ENCODE measurements at regions not wholly inside any gene's neighbourhood (a gene's known extent, or its start where the extent isn't known, plus 50 kb on each side); places are given as distances from the start of the nearest gene placed in this dataset.

- Mint-ChIP-seq H3K4me3 (no peak overlapping the region), H3K36me3 (ENCODE audit: low read depth) (no peaks in the 10 kb centered on the region), H3K27ac (no peak overlapping the region), H3K4me1 (ENCODE audit: low read depth) (no peaks in the 10 kb centered on the region), H3K27me3 (ENCODE audit: insufficient read depth) (no peaks in the 10 kb centered on the region), H3K9me3 (peaks cover 26% of the 10 kb centered on the region)
- intact Hi-C loops (cut with micrococcal nuclease) = no loop called here
- no peak for DNase-seq (ENCODE audit: low spot score)
Observed at GRCh38 chr13:111572956-111573761, 252.7 kb downstream of the TEX29 start.

- Mint-ChIP-seq H3K9me3 (peaks cover 24% of the 10 kb centered on the region), H3K27me3 (ENCODE audit: insufficient read depth) (no peaks in the 10 kb centered on the region), H3K4me1 (ENCODE audit: low read depth) (no peaks in the 10 kb centered on the region), H3K27ac (no peak overlapping the region), H3K4me3 (no peak overlapping the region), H3K36me3 (ENCODE audit: low read depth) (no peaks in the 10 kb centered on the region)
- intact Hi-C loops (cut with micrococcal nuclease) = no loop called here
- DNase-seq (ENCODE audit: low spot score) = no peak
Observed at GRCh38 chr13:111573801-111574200, 253.4 kb downstream of the TEX29 start.

GRCh38 chr13:111575276-111575675 is 254.8 kb downstream of the TEX29 start:
- peaks cover 17% of the 10 kb centered on the region for H3K9me3 Mint-ChIP-seq
- H3K27me3 Mint-ChIP-seq (ENCODE audit: insufficient read depth) = no peaks in the 10 kb centered on the region

GRCh38 chr13:111575719-111576118 is 255.3 kb downstream of the TEX29 start:
- Mint-ChIP-seq H3K9me3 (peaks cover 17% of the 10 kb centered on the region), H3K36me3 (ENCODE audit: low read depth) (no peaks in the 10 kb centered on the region), H3K4me3 (no peak overlapping the region), H3K27ac (no peak overlapping the region), H3K4me1 (ENCODE audit: low read depth) (no peaks in the 10 kb centered on the region), H3K27me3 (ENCODE audit: insufficient read depth) (no peaks in the 10 kb centered on the region)
- DNase-seq (ENCODE audit: low spot score) = no peak
- intact Hi-C loops (cut with micrococcal nuclease) = no loop called here

More at GRCh38 chr13:111575276-111575675, 254.8 kb downstream of the TEX29 start:
- Mint-ChIP-seq H3K27ac (no peak overlapping the region), H3K4me3 (no peak overlapping the region), H3K36me3 (ENCODE audit: low read depth) (no peaks in the 10 kb centered on the region), H3K4me1 (ENCODE audit: low read depth) (no peaks in the 10 kb centered on the region)
- DNase-seq (ENCODE audit: low spot score) = no peak
- intact Hi-C loops (cut with micrococcal nuclease) = no loop called here

- Mint-ChIP-seq H3K27ac (no peak overlapping the region), H3K27me3 (ENCODE audit: insufficient read depth) (no peaks in the 10 kb centered on the region), H3K4me3 (no peak overlapping the region), H3K4me1 (ENCODE audit: low read depth) (no peaks in the 10 kb centered on the region), H3K9me3 (peaks cover 17% of the 10 kb centered on the region), H3K36me3 (ENCODE audit: low read depth) (no peaks in the 10 kb centered on the region)
- no peak for DNase-seq (ENCODE audit: low spot score)
- intact Hi-C loops (cut with micrococcal nuclease) = no loop called here
Observed at GRCh38 chr13:111577208-111577828, 256.9 kb downstream of the TEX29 start.

GRCh38 chr13:111577956-111578605 is 257.6 kb downstream of the TEX29 start:
- no peak overlapping the region for H3K27ac Mint-ChIP-seq
- H3K27me3 Mint-ChIP-seq (ENCODE audit: insufficient read depth) = no peaks in the 10 kb centered on the region
- no peak overlapping the region for H3K4me3 Mint-ChIP-seq
- H3K4me1 Mint-ChIP-seq (ENCODE audit: low read depth) = no peaks in the 10 kb centered on the region
- peaks cover 17% of the 10 kb centered on the region for H3K9me3 Mint-ChIP-seq
- intact Hi-C loops (cut with micrococcal nuclease) = no loop called here
- no peak for DNase-seq (ENCODE audit: low spot score)
- H3K36me3 Mint-ChIP-seq (ENCODE audit: low read depth) = no peaks in the 10 kb centered on the region

GRCh38 chr13:111584101-111584672 is 263.7 kb downstream of the TEX29 start:
- H3K9me3 Mint-ChIP-seq = no peaks in the 10 kb centered on the region
- intact Hi-C loops (cut with micrococcal nuclease) = no loop called here
- H3K4me3 Mint-ChIP-seq = no peak overlapping the region
- no peaks in the 10 kb centered on the region for H3K36me3 Mint-ChIP-seq (ENCODE audit: low read depth)
- no peak for DNase-seq (ENCODE audit: low spot score)
- H3K4me1 Mint-ChIP-seq (ENCODE audit: low read depth) = no peaks in the 10 kb centered on the region
- no peak overlapping the region for H3K27ac Mint-ChIP-seq
- H3K27me3 Mint-ChIP-seq (ENCODE audit: insufficient read depth) = no peaks in the 10 kb centered on the region

- no peak for DNase-seq (ENCODE audit: low spot score)
- no peaks in the 10 kb centered on the region for H3K4me1 Mint-ChIP-seq (ENCODE audit: low read depth)
- no peaks in the 10 kb centered on the region for H3K27me3 Mint-ChIP-seq (ENCODE audit: insufficient read depth)
- intact Hi-C loops (cut with micrococcal nuclease) = no loop called here
- H3K9me3 Mint-ChIP-seq = peaks cover 1% of the 10 kb centered on the region
- no peak overlapping the region for H3K27ac Mint-ChIP-seq
- no peak overlapping the region for H3K4me3 Mint-ChIP-seq
- H3K36me3 Mint-ChIP-seq (ENCODE audit: low read depth) = no peaks in the 10 kb centered on the region
Observed at GRCh38 chr13:111584870-111585269, 264.4 kb downstream of the TEX29 start.

GRCh38 chr13:111586291-111586690 is 265.8 kb downstream of the TEX29 start:
- no peaks in the 10 kb centered on the region for H3K27me3 Mint-ChIP-seq (ENCODE audit: insufficient read depth)
- H3K36me3 Mint-ChIP-seq (ENCODE audit: low read depth) = no peaks in the 10 kb centered on the region

GRCh38 chr13:111587249-111587648 is 266.8 kb downstream of the TEX29 start:
- Mint-ChIP-seq H3K36me3 (ENCODE audit: low read depth) (no peaks in the 10 kb centered on the region), H3K9me3 (peaks cover 6% of the 10 kb centered on the region), H3K4me1 (ENCODE audit: low read depth) (no peaks in the 10 kb centered on the region), H3K27me3 (ENCODE audit: insufficient read depth) (no peaks in the 10 kb centered on the region), H3K27ac (no peak overlapping the region), H3K4me3 (no peak overlapping the region)
- DNase-seq (ENCODE audit: low spot score) = no peak
- intact Hi-C loops (cut with micrococcal nuclease) = no loop called here

More at GRCh38 chr13:111586291-111586690, 265.8 kb downstream of the TEX29 start:
- no peaks in the 10 kb centered on the region for H3K4me1 Mint-ChIP-seq (ENCODE audit: low read depth)
- DNase-seq (ENCODE audit: low spot score) = no peak
- intact Hi-C loops (cut with micrococcal nuclease) = no loop called here
- H3K27ac Mint-ChIP-seq = peak overlapping the region; percentile 47
- peaks cover 6% of the 10 kb centered on the region for H3K9me3 Mint-ChIP-seq
- H3K4me3 Mint-ChIP-seq = no peak overlapping the region

GRCh38 chr13:111589321-111589720 is 268.9 kb downstream of the TEX29 start:
- H3K27ac Mint-ChIP-seq = no peak overlapping the region
- intact Hi-C loops (cut with micrococcal nuclease) = no loop called here
- no peaks in the 10 kb centered on the region for H3K4me1 Mint-ChIP-seq (ENCODE audit: low read depth)
- DNase-seq (ENCODE audit: low spot score) = no peak
- no peak overlapping the region for H3K4me3 Mint-ChIP-seq
- no peaks in the 10 kb centered on the region for H3K27me3 Mint-ChIP-seq (ENCODE audit: insufficient read depth)
- peaks cover 6% of the 10 kb centered on the region for H3K9me3 Mint-ChIP-seq
- H3K36me3 Mint-ChIP-seq (ENCODE audit: low read depth) = no peaks in the 10 kb centered on the region

- Mint-ChIP-seq H3K27me3 (ENCODE audit: insufficient read depth) (no peaks in the 10 kb centered on the region), H3K27ac (no peak overlapping the region), H3K4me1 (ENCODE audit: low read depth) (no peaks in the 10 kb centered on the region)
Observed at GRCh38 chr13:111589992-111590391, 269.6 kb downstream of the TEX29 start.

GRCh38 chr13:111590796-111591195 is 270.4 kb downstream of the TEX29 start:
- H3K27ac Mint-ChIP-seq = no peak overlapping the region
- DNase-seq (ENCODE audit: low spot score) = no peak
- H3K36me3 Mint-ChIP-seq (ENCODE audit: low read depth) = no peaks in the 10 kb centered on the region
- no peak overlapping the region for H3K4me3 Mint-ChIP-seq
- no peaks in the 10 kb centered on the region for H3K4me1 Mint-ChIP-seq (ENCODE audit: low read depth)
- no peaks in the 10 kb centered on the region for H3K27me3 Mint-ChIP-seq (ENCODE audit: insufficient read depth)
- H3K9me3 Mint-ChIP-seq = peaks cover 6% of the 10 kb centered on the region
- intact Hi-C loops (cut with micrococcal nuclease) = no loop called here

More at GRCh38 chr13:111589992-111590391, 269.6 kb downstream of the TEX29 start:
- DNase-seq (ENCODE audit: low spot score) = no peak
- intact Hi-C loops (cut with micrococcal nuclease) = no loop called here
- Mint-ChIP-seq H3K9me3 (peaks cover 6% of the 10 kb centered on the region), H3K4me3 (no peak overlapping the region), H3K36me3 (ENCODE audit: low read depth) (no peaks in the 10 kb centered on the region)
